Kidney (tissue), 13 donors: ENCODE measurements at regions not wholly inside any gene's neighbourhood (a gene's known extent, or its start where the extent isn't known, plus 50 kb on each side); places are given as distances from the start of the nearest gene placed in this dataset.

Experiments
- DNase-seq, 5 donors: peaks; one replicate each; pipeline ENCODE4 v3.0.0-alpha.2; 2013 to 2020
- FAIRE-seq: peaks from 2 replicates; lab custom pipeline; 2012; peaks lifted over from hg19 to GRCh38; lab: Jason Lieb, UNC
- H3K27ac ChIP-seq, 2 donors: one replicate each; pipeline ENCODE4 v1.7.0; 2013; ENCODE audit warnings: low read depth in 2 of 2, low read length in 2 of 2, inconsistent platforms in 1 of 2
- H3K27me3 ChIP-seq: one replicate; pipeline ENCODE4 v1.7.1; 2013; ENCODE audit warnings: low read length, inconsistent platforms; ENCODE audit not compliant: control insufficient read depth, insufficient read depth
- H3K36me3 ChIP-seq, 3 donors: one replicate each; pipeline versions ENCODE4 v1.7.0 to v1.7.1; 2013; ENCODE audit warnings: low read length in 3 of 3, control low read depth in 1 of 3, inconsistent platforms in 1 of 3; ENCODE audit not compliant: insufficient read depth in 3 of 3, control insufficient read depth in 2 of 3
- H3K4me1 ChIP-seq, 3 donors: one replicate each; pipeline versions ENCODE4 v1.7.0 to v1.7.1; 2013; ENCODE audit warnings: low read length in 3 of 3, inconsistent platforms in 1 of 3, low read depth in 1 of 3; ENCODE audit not compliant: control insufficient read depth in 2 of 3, insufficient read depth in 2 of 3
- H3K4me3 ChIP-seq, 3 donors: one replicate each; pipeline versions ENCODE4 v1.7.0 to v1.8.1; 2013; ENCODE audit warnings: low read length in 3 of 3, control low read depth in 1 of 3, inconsistent platforms in 1 of 3
- H3K9ac ChIP-seq, 3 donors: one replicate each; pipeline versions ENCODE4 v1.7.0 to v1.7.1; 2013; ENCODE audit warnings: low read length in 3 of 3, control low read depth in 1 of 3, inconsistent platforms in 1 of 3
- H3K9me3 ChIP-seq, 3 donors: one replicate each; pipeline versions ENCODE4 v1.7.0 to v1.7.1; 2013; ENCODE audit warnings: low read length in 3 of 3, control low read depth in 1 of 3, inconsistent platforms in 1 of 3; ENCODE audit not compliant: control insufficient read depth in 2 of 3, insufficient read depth in 1 of 3
- intact Hi-C: fragments of 100-400 bp; cut with DNase I; formaldehyde crosslinking; loops from one replicate; pipeline ENCODE4 v1.11.1; 2022
- TF ChIP-seq, protein P1 (sequence below): IDR thresholded peaks from 3 replicates; pipeline ENCODE4 v1.5.1; 2012; ENCODE audit warnings: mild to moderate bottlenecking, moderate library complexity, borderline replicate concordance; ENCODE audit not compliant: insufficient read depth; ENCODE audit errors: extremely low read depth
- donor health status: control.
- donor health status: control.
- donor health status: control.
- donor health status: control.
- donor health status: control.
- donor health status: DM: yes; HTN: yes; CAD: no.
- donor health status: Normal renal cell carcinoma (clear cell type).

GRCh38 chr11:37203006-37203405, 605.0 kb upstream of the RAG2 start:
- TF ChIP-seq, protein P1, sequence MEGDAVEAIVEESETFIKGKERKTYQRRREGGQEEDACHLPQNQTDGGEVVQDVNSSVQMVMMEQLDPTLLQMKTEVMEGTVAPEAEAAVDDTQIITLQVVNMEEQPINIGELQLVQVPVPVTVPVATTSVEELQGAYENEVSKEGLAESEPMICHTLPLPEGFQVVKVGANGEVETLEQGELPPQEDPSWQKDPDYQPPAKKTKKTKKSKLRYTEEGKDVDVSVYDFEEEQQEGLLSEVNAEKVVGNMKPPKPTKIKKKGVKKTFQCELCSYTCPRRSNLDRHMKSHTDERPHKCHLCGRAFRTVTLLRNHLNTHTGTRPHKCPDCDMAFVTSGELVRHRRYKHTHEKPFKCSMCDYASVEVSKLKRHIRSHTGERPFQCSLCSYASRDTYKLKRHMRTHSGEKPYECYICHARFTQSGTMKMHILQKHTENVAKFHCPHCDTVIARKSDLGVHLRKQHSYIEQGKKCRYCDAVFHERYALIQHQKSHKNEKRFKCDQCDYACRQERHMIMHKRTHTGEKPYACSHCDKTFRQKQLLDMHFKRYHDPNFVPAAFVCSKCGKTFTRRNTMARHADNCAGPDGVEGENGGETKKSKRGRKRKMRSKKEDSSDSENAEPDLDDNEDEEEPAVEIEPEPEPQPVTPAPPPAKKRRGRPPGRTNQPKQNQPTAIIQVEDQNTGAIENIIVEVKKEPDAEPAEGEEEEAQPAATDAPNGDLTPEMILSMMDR = no peak
- DNase-seq (no peak), FAIRE-seq (no peak)
- Histone ChIP-seq H3K9ac (no peak overlapping the region), H3K36me3 (no peaks in the 10 kb centered on the region), H3K27me3 (no peaks in the 10 kb centered on the region), H3K9me3 (no peaks in the 10 kb centered on the region), H3K27ac (no peak overlapping the region), H3K4me3 (no peak overlapping the region), H3K4me1 (no peaks in the 10 kb centered on the region)
- intact Hi-C loops = no loop called here

DNA sequence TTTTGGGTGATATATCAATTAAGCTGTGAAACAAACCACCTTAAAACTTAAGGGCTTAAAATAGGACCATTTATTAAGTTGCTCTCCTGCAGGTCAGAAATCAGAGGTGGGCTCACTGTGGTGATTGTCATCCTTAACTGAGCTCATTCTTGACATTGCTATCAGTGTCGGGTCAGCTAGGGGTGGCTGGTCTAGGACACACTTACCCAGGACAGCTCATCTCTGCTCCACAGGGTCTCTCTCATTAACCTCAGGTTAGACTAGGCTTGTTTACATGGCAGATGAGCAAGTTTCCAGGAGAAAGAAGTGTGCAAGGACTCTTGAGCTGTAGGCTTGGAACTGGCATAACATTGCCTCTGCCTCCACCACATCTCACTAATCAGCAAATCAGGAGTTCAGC, 601.0 kb upstream of the RAG2 start:
- H3K4me1 ChIP-seq = no peaks in the 10 kb centered on the region
- intact Hi-C loops = no loop called here
- TF ChIP-seq, protein P1 = no peak
- H3K4me3 ChIP-seq = no peak overlapping the region
- H3K9ac ChIP-seq = no peak overlapping the region
- DNase-seq (peak in 2 of 5 donors; percentile 12 to 14), FAIRE-seq (no peak)
- H3K9me3 ChIP-seq = no peaks in the 10 kb centered on the region
- no peak overlapping the region for H3K27ac ChIP-seq
- H3K36me3 ChIP-seq = no peaks in the 10 kb centered on the region
- no peaks in the 10 kb centered on the region for H3K27me3 ChIP-seq

DNA sequence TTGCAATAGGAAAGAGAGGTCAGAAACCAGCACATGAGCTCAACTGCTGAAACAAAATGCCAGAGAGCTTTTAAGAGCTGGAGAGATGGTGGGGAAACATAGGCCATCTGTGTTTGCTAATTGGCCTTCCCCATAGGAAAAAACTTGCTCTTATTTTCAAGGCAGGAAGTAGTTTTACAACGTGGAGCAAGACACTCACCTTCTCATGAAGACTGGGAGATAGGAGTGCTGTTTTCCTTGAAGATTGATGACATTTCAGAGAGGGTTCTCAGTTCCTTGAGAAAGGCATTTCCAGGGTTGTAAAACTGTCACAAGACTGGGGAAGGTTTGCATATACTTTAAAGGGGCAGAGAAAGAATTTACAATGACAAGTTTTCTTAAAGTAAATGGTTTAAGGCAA, 586.3 kb upstream of the RAG2 start:
- H3K27me3 ChIP-seq = no peaks in the 10 kb centered on the region
- DNase-seq = peak in 3 of 5 donors; percentile 37 to 90 (median 88)
- no peak overlapping the region for H3K27ac ChIP-seq
- H3K4me3 ChIP-seq = no peak overlapping the region
- FAIRE-seq = no peak
- H3K4me1 ChIP-seq = no peaks in the 10 kb centered on the region
- H3K9me3 ChIP-seq = no peaks in the 10 kb centered on the region
- no peaks in the 10 kb centered on the region for H3K36me3 ChIP-seq
- no peak overlapping the region for H3K9ac ChIP-seq
- intact Hi-C loops = no loop called here
- TF ChIP-seq, protein P1 = no peak

- TF ChIP-seq, protein P1 = no peak
- no peaks in the 10 kb centered on the region for H3K9me3 ChIP-seq
- FAIRE-seq (no peak), DNase-seq (peak in 3 of 5 donors; percentile 29 to 91 (median 85))
- no peaks in the 10 kb centered on the region for H3K27me3 ChIP-seq
- no peak overlapping the region for H3K4me3 ChIP-seq
- H3K4me1 ChIP-seq = no peaks in the 10 kb centered on the region
- no peaks in the 10 kb centered on the region for H3K36me3 ChIP-seq
- intact Hi-C loops = no loop called here
- no peak overlapping the region for H3K27ac ChIP-seq
- H3K9ac ChIP-seq = no peak overlapping the region
These were observed 584.0 kb upstream of the RAG2 start for GRCh38 chr11:37182031-37182430.
